Choroid plexus epithelial cell (primary cell): ENCODE measurements at regions not wholly inside any gene's neighbourhood (a gene's known extent, or its start where the extent isn't known, plus 50 kb on each side); places are given as distances from the start of the nearest gene placed in this dataset.

Experiments used
- DNase-seq: peaks from one replicate; pipeline ENCODE4 v3.0.0-alpha.2; 2010; ENCODE audit warnings: low read depth
- H3K4me3 ChIP-seq: 2 replicates; pipeline ENCODE4 v1.5.1; 2011; ENCODE audit warnings: low read depth, mild to moderate bottlenecking, control low read depth, low read length, moderate library complexity
- CTCF ChIP-seq: conservative IDR thresholded peaks from 2 replicates; pipeline ENCODE4 v1.5.1; 2011; ENCODE audit warnings: low read depth, mild to moderate bottlenecking, control low read depth, inconsistent platforms, low read length, moderate library complexity

- TF ChIP-seq CTCF: no peak
- DNase-seq: no peak
- H3K4me3 ChIP-seq: no peak overlapping the region
These were observed 102.0 kb upstream of the KCNQ5 start for GRCh38 chr6:72519871-72520270.

- DNase-seq: no peak
- H3K4me3 ChIP-seq: no peak overlapping the region
- no peak for TF ChIP-seq CTCF
These were observed 100.2 kb upstream of the KCNQ5 start for GRCh38 chr6:72521684-72522083.

- DNase-seq: no peak
- TF ChIP-seq CTCF: peak; percentile 13
- no peak overlapping the region for H3K4me3 ChIP-seq
These were observed 99.1 kb upstream of the KCNQ5 start for GRCh38 chr6:72522735-72523141.

DNA sequence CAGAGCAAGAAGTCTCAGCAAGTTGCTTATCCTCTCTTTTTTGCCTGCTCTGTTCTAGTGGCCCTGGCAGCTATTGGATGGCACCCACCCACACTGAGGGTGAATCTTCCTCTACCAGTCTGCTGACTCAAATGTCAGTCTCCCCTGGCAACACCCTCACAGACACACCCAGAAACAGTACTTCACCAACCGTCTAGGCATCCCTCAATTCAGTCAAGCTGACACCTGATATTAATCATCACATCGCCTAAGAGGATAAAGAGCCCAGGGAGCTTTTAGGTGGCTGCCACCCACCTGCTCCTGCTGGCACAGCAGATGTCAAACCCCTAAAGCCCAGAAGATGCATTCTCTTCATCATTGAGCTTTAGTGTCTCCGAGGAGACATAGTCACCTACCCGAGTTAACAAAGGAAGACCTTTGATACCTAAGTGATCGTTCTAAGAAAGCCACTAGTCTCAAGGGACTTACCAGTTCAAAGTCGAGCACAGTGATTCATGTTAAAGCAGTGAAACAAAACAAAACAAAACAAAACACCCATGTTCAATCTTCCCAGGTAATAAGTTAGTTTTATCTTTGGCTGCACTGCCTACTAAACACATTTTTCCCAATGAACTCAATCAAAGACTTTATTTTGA is 97.7 kb upstream of the KCNQ5 start:
- no peak overlapping the region for H3K4me3 ChIP-seq
- no peak for TF ChIP-seq CTCF
- DNase-seq: no peak

DNA sequence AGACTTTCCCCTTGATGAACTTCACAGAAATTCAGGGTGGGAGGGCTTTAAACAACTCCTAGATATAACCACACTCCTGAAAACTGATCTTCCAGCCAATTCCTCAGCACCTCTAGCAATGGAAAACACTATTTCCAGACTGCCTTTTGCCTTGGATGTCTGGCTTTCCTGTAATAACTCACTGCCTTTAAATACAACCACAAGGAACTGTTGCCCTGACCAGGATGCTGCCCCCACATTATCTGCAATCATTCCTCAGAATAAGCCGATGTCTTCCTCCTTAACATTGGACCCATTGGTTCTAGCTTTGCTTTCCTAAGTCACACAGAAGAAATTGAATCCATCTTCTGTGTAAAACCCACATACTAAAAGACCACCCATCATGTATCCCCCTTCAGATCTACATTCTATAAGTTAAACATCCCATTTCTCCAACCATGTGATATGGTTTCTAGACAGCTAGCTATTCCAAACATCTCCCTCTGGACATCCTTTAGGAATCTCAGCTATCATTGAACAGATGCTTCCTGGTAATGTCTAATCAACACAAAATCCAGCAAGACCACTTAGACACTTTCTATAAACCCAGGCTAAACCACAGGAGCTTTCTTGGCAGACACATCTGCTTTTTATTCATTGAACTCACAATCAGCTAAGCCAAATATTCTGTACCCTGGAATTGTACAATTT is 95.9 kb upstream of the KCNQ5 start:
- DNase-seq: no peak
- H3K4me3 ChIP-seq: no peak overlapping the region
- no peak for TF ChIP-seq CTCF

- no peak for TF ChIP-seq CTCF
- no peak for DNase-seq
These were observed 91.7 kb upstream of the KCNQ5 start for GRCh38 chr6:72530152-72530551.

GRCh38 chr6:72530750-72531149 is 91.1 kb upstream of the KCNQ5 start:
- DNase-seq: no peak
- no peak for TF ChIP-seq CTCF
- no peak overlapping the region for H3K4me3 ChIP-seq

More at GRCh38 chr6:72530152-72530551, 91.7 kb upstream of the KCNQ5 start:
- H3K4me3 ChIP-seq: no peak overlapping the region
